Tibial nerve (tissue), 4 donors: ENCODE measurements at regions not wholly inside any gene's neighbourhood (a gene's known extent, or its start where the extent isn't known, plus 50 kb on each side); places are given as distances from the start of the nearest gene placed in this dataset.

ENCODE experiments used
- EP300 ChIP-seq, 2 donors: sonication (generic); formaldehyde crosslinking; IDR thresholded peaks; one replicate each; pipeline ENCODE4 v1.6.1; 2017; ENCODE audit warnings: antibody characterized with exemption in 2 of 2, mild to moderate bottlenecking in 1 of 2
- POLR2A ChIP-seq, 2 donors: fragments of 450-650 bp; IDR thresholded peaks; one replicate each; pipeline ENCODE4 v1.6.1; 2017; ENCODE audit warnings: antibody characterized with exemption in 2 of 2, mild to moderate bottlenecking in 2 of 2, moderate library complexity in 2 of 2
- TF ChIP-seq, protein P1 (sequence below), 5 experiments: fragments of 200-600 bp in 3 of 5; fragments of 450-650 bp in 2 of 5; sonication (generic) in 3 of 5; IDR thresholded peaks; one replicate each; pipeline ENCODE4 v1.5.1; 2016 to 2019; ENCODE audit warnings: antibody characterized with exemption in 5 of 5, mild to moderate bottlenecking in 3 of 5, moderate library complexity in 2 of 5

DNA sequence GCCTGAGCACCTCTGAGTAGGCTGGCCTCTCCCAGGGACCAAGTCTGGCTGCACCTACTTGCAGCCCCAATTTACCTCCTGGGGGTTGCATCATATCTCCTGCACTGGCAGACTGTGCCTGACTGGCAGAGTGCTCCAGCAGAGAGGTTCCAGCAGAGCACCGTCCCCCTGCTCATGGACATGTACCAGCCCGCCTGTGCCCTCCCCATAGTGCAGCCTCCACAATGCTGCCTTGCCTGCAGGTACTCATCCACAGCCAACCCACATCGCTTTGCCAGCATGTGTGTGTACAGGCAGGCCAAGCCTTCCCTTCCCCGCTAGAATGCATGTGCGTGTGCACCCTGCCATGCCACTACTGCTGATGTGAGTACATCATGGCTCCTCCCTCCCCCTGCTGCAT lies 105.5 kb upstream of the NPSR1 start:
- TF ChIP-seq, protein P1, sequence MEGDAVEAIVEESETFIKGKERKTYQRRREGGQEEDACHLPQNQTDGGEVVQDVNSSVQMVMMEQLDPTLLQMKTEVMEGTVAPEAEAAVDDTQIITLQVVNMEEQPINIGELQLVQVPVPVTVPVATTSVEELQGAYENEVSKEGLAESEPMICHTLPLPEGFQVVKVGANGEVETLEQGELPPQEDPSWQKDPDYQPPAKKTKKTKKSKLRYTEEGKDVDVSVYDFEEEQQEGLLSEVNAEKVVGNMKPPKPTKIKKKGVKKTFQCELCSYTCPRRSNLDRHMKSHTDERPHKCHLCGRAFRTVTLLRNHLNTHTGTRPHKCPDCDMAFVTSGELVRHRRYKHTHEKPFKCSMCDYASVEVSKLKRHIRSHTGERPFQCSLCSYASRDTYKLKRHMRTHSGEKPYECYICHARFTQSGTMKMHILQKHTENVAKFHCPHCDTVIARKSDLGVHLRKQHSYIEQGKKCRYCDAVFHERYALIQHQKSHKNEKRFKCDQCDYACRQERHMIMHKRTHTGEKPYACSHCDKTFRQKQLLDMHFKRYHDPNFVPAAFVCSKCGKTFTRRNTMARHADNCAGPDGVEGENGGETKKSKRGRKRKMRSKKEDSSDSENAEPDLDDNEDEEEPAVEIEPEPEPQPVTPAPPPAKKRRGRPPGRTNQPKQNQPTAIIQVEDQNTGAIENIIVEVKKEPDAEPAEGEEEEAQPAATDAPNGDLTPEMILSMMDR (IDR thresholded peaks at IDR 0.05) = no peak
- TF ChIP-seq POLR2A (IDR thresholded peaks at IDR 0.05) (no peak), EP300 (IDR thresholded peaks at IDR 0.05) (no peak)
